ENCODE measurements at regions not wholly inside any gene's neighbourhood (a gene's known extent, or its start where the extent isn't known, plus 50 kb on each side); places are given as distances from the start of the nearest gene placed in this dataset.

GRCh38 chr18:79579807-79580497 is 99.7 kb upstream of the CTDP1 start:
- TF ChIP-seq REST (IDR thresholded peaks at IDR 0.05; ENCODE audit: low read depth) = no peak
- TF ChIP-seq CREB1 (IDR thresholded peaks at IDR 0.05; ENCODE audit: low read depth) = no peak
- TF ChIP-seq EP300 (IDR thresholded peaks at IDR 0.05; ENCODE audit: borderline replicate concordance) = no peak
- no peak for TF ChIP-seq NFIC (IDR thresholded peaks at IDR 0.05)

Data from Ishikawa (cell line).